Endothelial cell of umbilical vein (primary cell): ENCODE measurements at regions not wholly inside any gene's neighbourhood (a gene's known extent, or its start where the extent isn't known, plus 50 kb on each side); places are given as distances from the start of the nearest gene placed in this dataset.

Experiments
- BruUV-seq: library from RNA; stranded (reverse); fragments of 400-500 nt; replicated peaks from 2 replicates; lab custom pipeline; 2021; lab: Mats Ljungman, UMichigan
- CTCF ChIA-PET: fragments of 300-600, 350-600 bp; sonication (Branson Sonifier 250); formaldehyde crosslinking; loops from one replicate; lab custom pipeline; 2021; ENCODE audit warnings: antibody characterized with exemption, inconsistent platforms; lab: Charles Lee
- POLR2A ChIA-PET: fragments of 300-600, 350-600 bp; sonication (Branson Sonifier 250); formaldehyde crosslinking; loops from one replicate; lab custom pipeline; 2021; ENCODE audit warnings: antibody characterized with exemption, inconsistent platforms; lab: Charles Lee
- DNase-seq: peaks from one replicate; pipeline ENCODE4 v3.0.0-alpha.2; 2011; ENCODE audit warnings: low read depth, low spot score
- FAIRE-seq: peaks from 2 replicates; lab custom pipeline; 2011; peaks lifted over from hg19 to GRCh38; lab: Jason Lieb, UNC
- H2AFZ ChIP-seq: 2 replicates; pipeline ENCODE4 v1.6.0; 2012; ENCODE audit warnings: low read depth, low read length, control low read depth, inconsistent platforms
- H3K27ac ChIP-seq: 2 replicates; pipeline ENCODE4 v1.5.1; 2011; ENCODE audit warnings: low read depth, mild to moderate bottlenecking, control low read depth, low read length, moderate library complexity; ENCODE audit not compliant: insufficient read depth
- H3K27me3 ChIP-seq, 2 experiments: 2 replicates each; pipeline versions ENCODE4 v1.6.0 to v1.6.1; 2011; ENCODE audit warnings: low read length in 2 of 2, mixed read lengths in 1 of 2; ENCODE audit not compliant: control insufficient read depth in 2 of 2, insufficient read depth in 2 of 2
- H3K36me3 ChIP-seq, 2 experiments: 2 replicates in 1 of 2; 3 replicates in 1 of 2; pipeline ENCODE4 v1.5.1; 2011; ENCODE audit warnings: low read length in 2 of 2, mild to moderate bottlenecking in 1 of 2, moderate library complexity in 1 of 2; ENCODE audit not compliant: control insufficient read depth in 2 of 2, insufficient read depth in 2 of 2; ENCODE audit errors: extremely low read depth in 1 of 2
- H3K4me1 ChIP-seq: 3 replicates; pipeline ENCODE4 v1.5.1; 2011; ENCODE audit warnings: mild to moderate bottlenecking, low read length; ENCODE audit not compliant: control insufficient read depth, insufficient read depth; ENCODE audit errors: extremely low read depth
- H3K4me2 ChIP-seq: 2 replicates; pipeline ENCODE4 v1.6.1; 2011; ENCODE audit warnings: low read length, control low read depth, mixed read lengths; ENCODE audit not compliant: insufficient read depth
- H3K4me3 ChIP-seq, 3 experiments: fragments of 200-600 bp in 1 of 3; sonication (generic), shearing (Covaris generic) in 1 of 3; replicated peaks in 1 of 3; 2 replicates each; pipeline ENCODE4 v1.5.1; 2011 to 2016; ENCODE audit warnings: control low read depth in 3 of 3, low read length in 3 of 3, mild to moderate bottlenecking in 2 of 3, inconsistent platforms in 1 of 3, low read depth in 1 of 3, moderate library complexity in 1 of 3; ENCODE audit not compliant: insufficient read depth in 1 of 3
- H3K79me2 ChIP-seq: 2 replicates; pipeline ENCODE4 v1.6.0; 2012; ENCODE audit warnings: low read length, inconsistent platforms; ENCODE audit not compliant: control insufficient read depth, insufficient read depth
- H3K9ac ChIP-seq: replicated peaks from 2 replicates; pipeline ENCODE3; 2011; ENCODE audit warnings: low read length, control low read depth; ENCODE audit not compliant: insufficient read depth; ENCODE audit errors: extremely low read depth
- H3K9me1 ChIP-seq: replicated peaks from 3 replicates; pipeline ENCODE4 v1.6.0; 2011; ENCODE audit warnings: mild to moderate bottlenecking, low read length; ENCODE audit not compliant: control insufficient read depth, insufficient read depth; ENCODE audit errors: extremely low read depth
- H3K9me3 ChIP-seq: replicated peaks from 2 replicates; pipeline ENCODE4 v1.5.1; 2012; ENCODE audit warnings: low read length, inconsistent platforms; ENCODE audit not compliant: control insufficient read depth, insufficient read depth
- H4K20me1 ChIP-seq: replicated peaks from 2 replicates; pipeline ENCODE3; 2011; ENCODE audit warnings: mild to moderate bottlenecking, low read length; ENCODE audit not compliant: control insufficient read depth, insufficient read depth; ENCODE audit errors: extremely low read depth
- CTCF ChIP-seq, 2 donors: IDR thresholded peaks; 1 replicate in 1 of 2; 2 replicates in 1 of 2; pipeline ENCODE4 v1.5.1; 2011; ENCODE audit warnings: low read length in 2 of 2, mild to moderate bottlenecking in 2 of 2, moderate library complexity in 2 of 2, control low read depth in 1 of 2, inconsistent platforms in 1 of 2, low read depth in 1 of 2; ENCODE audit not compliant: insufficient read depth in 1 of 2; ENCODE audit errors: extremely low read depth in 1 of 2
- JUN ChIP-seq: IDR thresholded peaks from 2 replicates; pipeline ENCODE4 v1.6.1; 2011; ENCODE audit warnings: borderline replicate concordance, low read depth; ENCODE audit not compliant: insufficient read length, insufficient read depth
- MAX ChIP-seq: IDR thresholded peaks from 2 replicates; pipeline ENCODE4 v1.6.1; 2011; ENCODE audit not compliant: insufficient read depth, insufficient read length
- POLR2AphosphoS5 ChIP-seq: IDR thresholded peaks from 2 replicates; pipeline ENCODE4 v1.6.1; 2012; ENCODE audit warnings: low read depth, mild to moderate bottlenecking, control low read depth, low read length, moderate library complexity; ENCODE audit not compliant: insufficient read depth
- dilution Hi-C: fragments of 300-500 bp; cut with MboI; formaldehyde crosslinking; loops from one replicate; pipeline ENCODE4 v1.15.0; 2019; ENCODE audit warnings: low sequenced_read_pairs; ENCODE audit not compliant: extremely low pct_ligation_motif_present
- intact Hi-C: fragments of 100-400 bp; cut with micrococcal nuclease; formaldehyde crosslinking; loops from one replicate; pipeline ENCODE4 v1.10.0; 2022

- Histone ChIP-seq H3K9me1 (no peaks in the 10 kb centered on the region), H3K4me2 (peak overlapping the region; percentile 20), H3K27me3 (no peaks in the 10 kb centered on the region), H3K9me3 (no peaks in the 10 kb centered on the region), H4K20me1 (no peaks in the 10 kb centered on the region), H3K79me2 (no peaks in the 10 kb centered on the region), H3K9ac (peak overlapping the region; percentile 16), H3K4me1 (peaks cover 8% of the 10 kb centered on the region), H3K27ac (peak overlapping the region; percentile 64), H3K36me3 (no peaks in the 10 kb centered on the region), H3K4me3 (no peak overlapping the region), H2AFZ (no peak overlapping the region)
- BruUV-seq: no TSS peak
- DNase-seq (peak; percentile 99), FAIRE-seq (peak; percentile 94)
- dilution Hi-C loops: no loop called here
- TF ChIP-seq JUN (peak; percentile 92), MAX (no peak), POLR2AphosphoS5 (peak; percentile 22)
- CTCF ChIA-PET: interaction anchor here (1.2 to 1.7 kb wide), 2 partner anchors 12 to 348 kb away, joined by 4 to 7 read pairs; no protein-coding TSS in a partner anchor
- intact Hi-C loops: loop anchor here (1.0 to 10.0 kb wide), 10 partner anchors 85 to 1869 kb away; no protein-coding TSS in a partner anchor
- POLR2A ChIA-PET: no interaction called here
Observed at GRCh38 chr2:35973737-35974132, 381.8 kb upstream of the CRIM1 start.

- FAIRE-seq (no peak), DNase-seq (peak; percentile 78)
- Histone ChIP-seq H3K9me3 (no peaks in the 10 kb centered on the region), H3K27me3 (no peaks in the 10 kb centered on the region), H2AFZ (no peak overlapping the region), H3K4me2 (peak overlapping the region; percentile 20), H3K27ac (peak overlapping the region; percentile 64), H3K9ac (peak overlapping the region; percentile 16), H3K4me1 (peaks cover 8% of the 10 kb centered on the region), H3K9me1 (no peaks in the 10 kb centered on the region), H4K20me1 (no peaks in the 10 kb centered on the region), H3K79me2 (no peaks in the 10 kb centered on the region), H3K4me3 (no peak overlapping the region), H3K36me3 (no peaks in the 10 kb centered on the region)
- ChIA-PET POLR2A (no interaction called here), CTCF (interaction anchor here (1.2 to 1.7 kb wide), 2 partner anchors 12 to 349 kb away, joined by 4 to 7 read pairs; no protein-coding TSS in a partner anchor)
- BruUV-seq: TSS peak; percentile 99
- dilution Hi-C loops: no loop called here
- intact Hi-C loops: loop anchor here (1.0 to 10.0 kb wide), 10 partner anchors 86 to 1868 kb away; no protein-coding TSS in a partner anchor
- no peak for TF ChIP-seq POLR2AphosphoS5
- TF ChIP-seq CTCF (IDR thresholded peaks at IDR 0.05; ENCODE audit: extremely low read depth in 1 of 2, insufficient read depth in 1 of 2, low read depth in 1 of 2, low read length in 2 of 2): peak; percentile 45 to 67
Observed at GRCh38 chr2:35973132-35973736, 382.3 kb upstream of the CRIM1 start.
